PFSK-1 (cell line): ENCODE measurements at regions not wholly inside any gene's neighbourhood (a gene's known extent, or its start where the extent isn't known, plus 50 kb on each side); places are given as distances from the start of the nearest gene placed in this dataset.

ENCODE experiments used
- POLR2AphosphoS5 ChIP-seq: IDR thresholded peaks from 2 replicates; pipeline ENCODE4 v1.6.1; 2012; ENCODE audit warnings: low read depth, mild to moderate bottlenecking, control low read depth, low read length, moderate library complexity
- TAF1 ChIP-seq: IDR thresholded peaks from 2 replicates; pipeline ENCODE4 v1.6.1; 2012; ENCODE audit warnings: low read length, control low read depth, borderline replicate concordance; ENCODE audit not compliant: insufficient read depth

- TF ChIP-seq POLR2AphosphoS5 (no peak), TAF1 (no peak)
These were observed 72.5 kb downstream of the IFI44 start for GRCh38 chr1:78722105-78722504.
